GM19395 (cell line): ENCODE measurements at regions not wholly inside any gene's neighbourhood (a gene's known extent, or its start where the extent isn't known, plus 50 kb on each side); places are given as distances from the start of the nearest gene placed in this dataset.
"Not testable (repeated sequence)": the region's sequence is repeated elsewhere in the genome, so short reads cannot be mapped to it uniquely, and the experiment has no call there.

Source experiments
- ATAC-seq: cut with Tn5 transposase; IDR thresholded peaks from one replicate; pipeline ENCODE4 v1.9.1; 2021; ENCODE audit warnings: mild to moderate bottlenecking, moderate library complexity; ENCODE audit not compliant: unreplicated experiment

DNA sequence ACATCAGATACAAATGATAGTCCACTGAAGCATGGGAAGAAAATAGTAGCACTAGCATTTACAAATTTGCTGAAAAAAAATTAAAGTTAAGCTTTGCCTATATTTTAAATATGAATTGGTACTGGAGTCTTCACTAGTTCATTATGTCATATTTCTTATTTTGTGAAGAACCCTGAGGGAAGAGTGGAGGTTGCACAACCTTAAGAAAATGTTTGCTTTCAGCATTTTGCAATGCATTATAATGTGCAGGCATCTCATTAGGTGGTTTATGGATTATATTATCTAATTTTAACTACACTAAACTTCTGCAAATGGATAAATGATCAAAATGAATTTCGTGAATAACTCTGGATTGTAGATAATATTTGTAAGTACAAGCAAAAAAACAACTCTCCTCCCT is 390.8 kb upstream of the HS3ST5 start:
- ATAC-seq: no peak

GRCh38 chr6:114718716-114719270 is 376.0 kb upstream of the HS3ST5 start:
- ATAC-seq: no peak

DNA sequence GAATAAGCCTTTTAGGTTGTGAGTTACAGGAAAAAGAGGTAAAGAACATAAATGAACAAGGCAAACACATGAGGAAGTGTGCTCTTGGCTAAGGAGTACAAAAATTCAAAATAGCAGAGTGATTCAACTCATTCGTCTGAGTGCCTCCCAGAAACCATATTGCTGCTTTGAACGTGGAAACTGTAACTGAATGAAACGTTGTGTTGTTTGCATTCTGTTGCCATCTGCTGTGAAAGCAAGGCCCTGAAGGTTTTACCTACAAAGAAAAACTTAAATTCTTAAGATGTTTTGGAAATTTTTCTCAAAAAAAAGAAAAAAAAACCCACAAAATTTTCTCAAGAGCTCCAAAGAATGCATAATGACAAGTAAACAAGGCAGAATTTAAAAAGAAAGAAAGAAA is 375.4 kb upstream of the HS3ST5 start:
- ATAC-seq: no peak

GRCh38 chr6:114714836-114715507 is 372.1 kb upstream of the HS3ST5 start:
- ATAC-seq: peak; percentile 50

DNA sequence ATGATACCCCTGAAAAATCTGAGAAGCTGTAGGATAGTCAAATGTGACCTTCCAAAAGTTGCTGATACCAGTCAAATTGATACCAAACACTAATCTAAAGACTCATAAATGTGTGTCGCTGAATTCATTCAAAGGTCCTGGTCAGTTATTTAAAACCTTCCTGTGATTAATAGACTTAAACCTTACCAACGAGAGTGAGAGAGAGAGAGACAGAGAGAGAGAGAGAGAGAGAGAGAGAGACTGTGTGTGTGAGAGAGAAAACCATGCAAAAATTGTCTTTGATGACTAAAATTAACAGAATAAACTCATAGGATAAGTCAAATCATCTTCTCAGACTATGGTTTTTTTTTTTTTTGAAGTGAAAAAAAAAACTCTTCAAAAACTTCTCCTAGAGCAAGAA is 370.9 kb upstream of the HS3ST5 start:
- ATAC-seq: no peak

GRCh38 chr6:114712129-114712662 is 369.4 kb upstream of the HS3ST5 start:
- ATAC-seq: peak; percentile 51

DNA sequence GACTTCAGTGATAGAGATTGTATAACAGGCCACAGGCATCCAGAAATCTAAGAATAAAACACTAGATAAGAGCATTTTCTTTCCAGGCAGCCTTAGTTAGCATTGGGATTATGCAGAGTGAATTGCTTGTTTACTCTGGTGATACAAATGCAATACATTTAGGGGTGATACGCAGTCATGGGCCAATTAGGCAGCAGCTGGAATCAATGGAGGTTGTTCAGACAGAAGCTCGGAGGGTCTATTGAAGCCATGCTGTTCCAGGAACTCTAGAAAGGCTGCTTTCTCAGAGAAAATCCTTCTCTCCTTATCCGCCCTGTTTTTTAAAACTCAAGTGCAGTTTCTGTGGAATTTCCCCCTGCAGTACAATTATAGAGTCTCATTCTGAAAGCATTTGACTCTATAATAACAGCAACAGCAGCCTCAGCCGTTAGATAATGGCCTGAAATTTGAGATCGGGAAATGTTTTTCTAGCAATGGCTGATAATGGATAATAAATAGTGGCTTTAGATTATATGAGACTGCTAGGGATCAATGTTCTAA is 364.3 kb upstream of the HS3ST5 start:
- ATAC-seq: no peak

DNA sequence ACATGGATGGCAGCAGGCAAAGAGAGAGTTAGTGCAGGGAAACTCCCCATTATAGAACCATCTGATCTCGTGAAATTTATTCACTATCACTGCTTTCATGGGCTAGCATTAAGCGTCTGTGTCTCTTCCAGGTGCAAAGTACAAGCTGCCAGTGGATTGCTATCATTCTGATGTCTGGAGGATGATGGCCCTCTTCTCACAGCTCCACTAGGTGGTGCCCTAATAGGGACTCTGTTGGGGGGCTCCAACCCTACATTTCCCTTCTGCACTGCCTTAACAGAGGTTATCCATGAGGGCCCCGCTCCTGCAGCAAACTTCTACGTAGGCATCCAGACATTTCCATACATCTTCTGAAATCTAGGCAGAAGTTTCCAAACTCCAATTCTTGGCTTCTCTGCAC is 347.8 kb upstream of the HS3ST5 start:
- no peak for ATAC-seq

DNA sequence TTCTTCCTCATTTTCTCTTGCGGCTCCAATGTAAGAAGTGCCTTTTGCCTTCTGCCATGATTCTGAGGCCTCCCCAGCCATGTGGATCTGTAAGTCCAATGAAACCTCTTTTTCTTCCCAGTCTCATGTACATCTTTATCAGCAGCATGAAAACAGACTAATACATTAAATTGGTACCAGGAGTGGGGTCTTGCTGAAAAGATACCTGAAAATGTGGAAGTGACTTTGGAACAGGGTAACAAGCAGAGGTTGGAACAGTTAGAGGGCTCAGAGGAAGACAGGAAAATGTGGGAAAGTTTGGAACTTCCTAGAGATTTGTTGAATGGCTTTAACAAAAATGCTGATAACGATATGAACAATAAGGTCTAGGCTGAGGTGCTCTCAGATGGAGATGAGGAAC is 316.7 kb upstream of the HS3ST5 start:
- ATAC-seq: no peak

GRCh38 chr6:114651611-114652010 is 308.8 kb upstream of the HS3ST5 start:
- no peak for ATAC-seq

- ATAC-seq: no peak
Measured at GRCh38 chr6:114650891-114651290, 308.1 kb upstream of the HS3ST5 start.

DNA sequence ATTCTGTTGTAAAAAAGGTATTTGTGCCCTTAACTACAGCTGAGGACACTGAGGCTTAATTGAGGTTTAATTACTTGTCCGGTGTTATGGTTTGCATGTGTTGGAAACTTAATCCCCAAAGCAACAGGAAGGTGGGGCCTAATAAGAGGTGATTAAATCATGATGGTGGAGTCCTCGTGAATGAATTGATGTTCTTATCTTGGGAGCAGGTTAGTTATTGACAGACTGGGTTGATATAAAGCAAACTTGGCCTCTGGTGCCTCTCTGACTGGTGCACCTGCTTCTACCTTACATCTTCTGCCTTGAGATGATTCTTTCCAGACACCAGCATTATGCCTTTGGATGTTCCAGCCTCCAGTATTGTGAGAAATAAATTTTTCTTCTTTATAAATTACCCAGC is 306.5 kb upstream of the HS3ST5 start:
- no peak for ATAC-seq

DNA sequence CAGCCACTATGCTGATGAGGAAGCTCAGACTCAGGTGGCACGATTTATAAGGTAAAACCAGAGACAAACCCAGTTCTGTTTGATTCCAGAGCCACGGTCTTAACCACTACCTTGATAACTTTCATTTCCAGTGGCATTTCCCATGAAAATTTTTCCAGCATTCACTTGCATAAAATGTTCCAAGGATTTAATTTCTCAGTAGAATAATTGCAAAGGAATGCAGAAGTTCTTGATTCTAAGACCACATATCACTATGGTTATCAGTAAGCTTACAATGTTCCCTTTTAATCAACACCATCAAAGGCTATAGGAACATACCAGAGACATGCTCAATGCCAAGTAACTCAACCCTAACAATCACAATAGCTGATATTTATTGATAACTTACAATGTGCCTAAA is 306.0 kb upstream of the HS3ST5 start:
- ATAC-seq: no peak

- no peak for ATAC-seq
Measured at GRCh38 chr6:114638341-114638740, 295.5 kb upstream of the HS3ST5 start.

DNA sequence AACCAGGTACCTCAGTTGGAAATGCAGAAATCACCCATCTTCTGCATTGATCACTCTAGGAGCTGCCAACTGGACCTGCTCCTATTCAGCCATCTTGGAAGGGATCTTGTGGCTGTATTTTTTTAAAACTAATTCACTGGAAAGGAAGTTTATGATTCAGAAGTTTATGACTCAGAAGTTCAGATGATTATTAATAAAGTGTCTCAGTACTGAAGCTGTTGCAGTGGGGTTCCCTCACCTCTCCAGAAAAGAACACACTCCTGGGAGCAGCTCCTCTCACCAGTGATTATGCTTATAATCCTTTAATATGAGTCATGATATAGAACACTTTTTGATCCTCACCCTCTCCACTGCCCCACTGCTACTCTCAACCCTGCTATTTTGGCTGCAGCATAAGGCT is 291.2 kb upstream of the HS3ST5 start:
- no peak for ATAC-seq

- not testable (repeated sequence) for ATAC-seq
Measured at GRCh38 chr6:114626226-114626625, 283.4 kb upstream of the HS3ST5 start.

DNA sequence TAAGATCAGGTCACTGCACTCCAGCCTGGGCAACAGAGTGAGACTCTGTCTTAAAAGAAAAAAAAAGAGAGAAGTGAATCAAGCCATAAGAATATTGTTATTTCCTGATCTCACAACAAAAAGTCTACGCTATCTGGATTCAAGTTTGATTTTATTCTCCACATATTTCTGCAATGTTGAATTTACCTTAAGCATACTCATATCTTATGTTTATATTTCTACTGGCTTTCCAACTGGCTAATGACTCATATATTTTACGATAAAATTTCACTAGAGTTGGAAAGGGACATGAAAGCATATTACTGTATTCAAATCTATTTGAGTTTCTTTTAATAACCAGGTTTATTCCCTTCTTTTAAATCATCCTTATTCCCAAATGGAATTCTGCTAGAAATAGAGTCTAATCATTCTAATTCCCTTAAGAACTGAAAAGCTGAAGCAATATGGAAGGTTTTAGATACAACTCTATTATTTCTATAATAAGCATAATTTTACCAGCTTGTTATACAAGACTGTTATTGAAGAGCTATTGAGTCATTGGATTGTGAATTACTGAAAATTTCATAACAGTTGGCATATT is 276.9 kb upstream of the HS3ST5 start:
- no peak for ATAC-seq

GRCh38 chr6:114611696-114612095 is 268.9 kb upstream of the HS3ST5 start:
- ATAC-seq: no peak

DNA sequence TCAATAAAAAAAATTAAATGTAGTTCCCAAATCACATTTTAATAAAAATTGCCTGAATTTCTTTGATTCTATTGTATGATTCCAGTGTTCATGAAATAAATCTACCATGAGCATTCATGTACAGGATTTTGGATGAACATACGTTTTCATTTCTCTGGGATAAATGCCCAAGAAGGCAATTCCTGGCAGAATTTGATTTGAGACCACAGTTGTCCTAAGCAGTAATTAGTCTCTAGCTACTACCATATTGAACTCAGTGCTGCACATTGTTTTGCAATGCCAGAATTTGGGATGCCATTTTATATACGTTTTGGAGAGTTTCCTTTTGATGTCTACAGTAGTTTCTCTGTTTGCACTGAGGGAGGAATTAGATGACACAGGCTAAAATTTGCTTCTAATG is 265.3 kb upstream of the HS3ST5 start:
- ATAC-seq: no peak

DNA sequence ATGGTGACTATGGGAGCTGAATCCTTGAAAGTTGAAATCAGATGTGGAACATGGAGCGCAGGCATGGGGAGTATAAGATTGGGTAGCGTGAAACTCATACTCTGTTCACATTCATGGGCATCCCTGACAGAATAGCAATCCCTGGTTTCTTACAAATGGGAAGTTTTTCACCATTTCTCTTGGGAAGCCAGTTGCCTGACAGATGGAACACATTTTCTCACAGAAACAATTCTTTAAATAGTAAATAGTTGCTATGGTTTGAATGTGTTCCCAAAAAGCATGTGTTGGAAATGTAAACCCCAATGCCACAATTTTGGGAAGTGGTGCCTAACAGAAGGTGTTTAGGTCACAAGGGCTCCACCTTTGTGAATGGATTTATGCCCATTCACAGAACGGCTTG is 262.8 kb upstream of the HS3ST5 start:
- no peak for ATAC-seq

DNA sequence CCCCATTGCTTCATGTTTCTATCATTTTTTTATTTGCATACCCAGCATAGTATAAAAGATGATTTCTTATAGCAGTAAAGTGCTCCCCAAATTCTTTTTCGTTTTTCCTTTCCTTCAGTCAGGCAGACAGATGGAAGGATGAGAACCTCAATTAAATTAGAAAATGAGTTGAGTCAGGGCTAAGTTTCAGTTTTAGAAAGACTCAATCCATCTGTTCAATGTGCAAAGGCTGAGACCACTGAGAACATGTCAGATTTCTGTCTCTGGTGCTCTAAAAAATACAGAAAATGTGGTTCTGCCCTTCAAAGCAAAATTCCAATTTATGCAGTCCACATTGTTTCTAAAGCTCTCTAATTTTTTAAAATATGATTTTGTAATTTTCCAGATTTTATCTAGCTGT is 257.6 kb upstream of the HS3ST5 start:
- no peak for ATAC-seq

DNA sequence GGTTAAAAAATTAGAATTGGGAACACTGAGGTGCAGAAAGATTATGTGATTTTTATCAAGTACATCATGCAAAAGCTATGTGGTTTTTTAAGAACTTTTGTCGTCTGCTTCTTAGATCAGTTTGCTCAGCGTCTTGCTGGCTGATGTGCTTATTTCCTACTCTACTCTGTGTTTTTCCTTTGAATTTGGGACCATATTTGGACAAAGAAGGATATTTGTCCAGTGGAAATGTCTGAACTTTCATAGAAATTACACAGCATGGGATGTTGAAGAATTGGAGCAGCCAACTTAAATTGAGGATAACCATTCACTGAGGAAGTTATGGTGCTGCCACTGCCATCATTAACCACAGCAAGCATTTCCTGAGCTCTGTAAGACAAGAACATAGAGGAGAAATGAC is 252.8 kb upstream of the HS3ST5 start:
- ATAC-seq: no peak
